GM11168 (cell line): ENCODE measurements at regions not wholly inside any gene's neighbourhood (a gene's known extent, or its start where the extent isn't known, plus 50 kb on each side); places are given as distances from the start of the nearest gene placed in this dataset.

Experiments
- in situ Hi-C: fragments of 300-500 bp; cut with MboI; formaldehyde crosslinking; loops from one replicate; pipeline ENCODE4 v1.12.0; 2022; ENCODE audit warnings: low sequenced_read_pairs; ENCODE audit not compliant: unreplicated experiment

DNA sequence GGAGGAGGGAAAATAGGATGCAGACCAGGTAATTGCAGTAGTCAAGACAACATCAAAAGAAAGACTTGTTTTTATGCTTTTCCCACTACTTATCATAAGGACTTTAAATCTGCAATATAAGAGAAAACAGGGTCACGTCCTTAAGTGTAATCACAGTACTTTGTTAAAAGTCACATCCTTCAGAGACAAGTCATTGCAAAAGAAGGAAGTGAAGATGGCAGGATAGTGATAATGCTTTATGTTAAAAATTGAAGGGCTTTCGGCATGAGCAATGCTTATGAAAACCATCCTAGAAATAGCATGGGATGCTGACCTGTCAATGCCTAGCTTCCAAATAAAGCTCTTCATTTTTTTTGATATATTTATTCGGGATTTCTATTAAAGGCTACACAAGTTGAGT, 110.2 kb upstream of the TENM3 start:
- in situ Hi-C loops: no loop called here

DNA sequence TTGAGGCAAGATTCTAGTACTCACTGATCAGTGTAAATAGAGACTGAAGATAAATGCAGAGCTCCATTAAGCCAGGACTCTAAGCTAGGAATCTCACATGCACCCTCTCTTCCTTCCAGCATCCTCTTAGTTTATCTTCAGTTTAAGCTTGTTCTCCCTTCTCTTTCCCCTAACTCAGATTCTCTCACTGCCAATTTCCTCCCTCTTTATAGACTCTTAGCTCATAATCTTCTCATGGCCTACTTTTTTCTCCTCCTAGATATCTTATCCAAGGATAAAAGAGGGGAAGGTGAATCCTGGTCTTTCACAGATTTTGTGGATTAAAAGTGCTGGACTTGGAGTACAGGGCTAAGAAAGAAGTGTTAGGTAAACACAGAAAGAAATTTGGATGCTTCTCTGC, 108.9 kb upstream of the TENM3 start:
- in situ Hi-C loops: no loop called here

DNA sequence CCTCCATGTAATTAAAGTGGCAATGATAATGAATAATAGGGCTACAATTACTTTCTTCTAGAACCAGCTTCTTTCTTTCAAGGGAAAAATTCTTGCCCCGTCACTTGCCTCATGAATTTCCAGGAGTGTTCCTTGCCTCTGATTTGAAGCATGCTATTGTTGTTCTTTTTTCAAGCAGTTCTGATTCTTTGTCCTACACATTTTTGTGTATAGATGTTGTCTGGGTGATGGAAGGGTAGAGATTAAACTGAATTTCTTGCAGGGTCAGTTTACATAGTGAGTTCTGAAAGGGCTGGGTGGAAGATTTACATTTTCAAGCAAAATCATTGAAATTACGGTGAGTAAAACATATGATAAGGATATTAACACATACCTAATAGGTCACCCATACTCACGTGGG, 107.0 kb upstream of the TENM3 start:
- in situ Hi-C loops: no loop called here

DNA sequence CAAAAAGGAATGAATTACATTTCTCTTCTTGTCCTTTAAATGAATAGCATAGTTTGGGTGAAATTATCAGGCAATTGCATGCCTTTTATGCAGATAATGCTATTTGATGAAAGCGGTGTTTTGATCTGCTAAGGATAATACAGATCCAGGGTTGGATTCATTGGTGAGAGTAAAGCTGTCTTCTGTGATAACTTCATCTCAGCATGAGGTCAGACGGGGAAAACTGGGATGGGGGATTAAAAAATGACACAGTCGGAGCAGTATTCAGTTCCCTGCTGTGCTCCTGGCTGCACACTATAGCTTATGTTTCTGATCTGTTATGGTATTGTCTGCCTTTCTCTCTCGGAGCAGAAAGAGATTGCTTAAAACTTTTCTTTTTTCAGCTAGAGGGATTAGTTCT, 105.9 kb upstream of the TENM3 start:
- in situ Hi-C loops: no loop called here

DNA sequence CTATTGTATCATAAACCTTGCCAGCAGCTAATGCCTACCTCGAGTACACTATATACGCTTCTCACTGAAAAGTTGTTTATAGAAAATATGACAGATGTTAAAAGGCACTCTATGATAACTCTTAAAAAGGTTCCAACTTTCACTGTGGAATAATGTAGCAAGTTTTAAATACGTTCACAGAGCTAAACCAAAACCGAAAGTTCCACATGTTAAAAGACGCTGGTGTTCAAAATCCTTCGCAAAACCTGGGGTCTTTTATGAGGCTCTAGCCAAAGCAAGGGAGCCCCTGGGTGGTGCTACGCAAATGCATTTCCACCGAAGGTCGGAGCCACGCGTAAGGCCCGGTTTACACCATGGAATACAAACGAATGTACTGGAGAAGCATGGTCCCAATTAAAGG, 103.7 kb upstream of the TENM3 start:
- in situ Hi-C loops: no loop called here

DNA sequence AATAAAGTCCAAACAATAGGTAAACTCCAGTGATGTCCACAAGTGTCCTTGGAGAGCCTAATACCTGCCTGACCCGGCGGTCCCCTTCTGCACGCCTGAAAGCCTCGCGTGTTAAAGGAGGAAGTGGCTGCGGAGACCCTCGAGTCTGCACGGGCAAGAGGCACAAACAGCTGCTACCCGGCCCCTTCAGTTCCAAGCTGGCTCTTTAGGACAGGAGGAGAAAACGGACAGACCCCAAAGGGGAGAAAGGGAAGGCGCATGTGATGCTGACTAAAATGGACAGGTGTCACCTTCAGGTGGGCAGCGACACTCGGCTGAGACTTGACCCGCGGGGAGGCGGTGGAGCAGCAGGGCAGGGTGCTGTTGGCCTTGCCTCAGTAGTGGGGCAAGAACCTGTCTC, 102.7 kb upstream of the TENM3 start:
- in situ Hi-C loops: no loop called here

DNA sequence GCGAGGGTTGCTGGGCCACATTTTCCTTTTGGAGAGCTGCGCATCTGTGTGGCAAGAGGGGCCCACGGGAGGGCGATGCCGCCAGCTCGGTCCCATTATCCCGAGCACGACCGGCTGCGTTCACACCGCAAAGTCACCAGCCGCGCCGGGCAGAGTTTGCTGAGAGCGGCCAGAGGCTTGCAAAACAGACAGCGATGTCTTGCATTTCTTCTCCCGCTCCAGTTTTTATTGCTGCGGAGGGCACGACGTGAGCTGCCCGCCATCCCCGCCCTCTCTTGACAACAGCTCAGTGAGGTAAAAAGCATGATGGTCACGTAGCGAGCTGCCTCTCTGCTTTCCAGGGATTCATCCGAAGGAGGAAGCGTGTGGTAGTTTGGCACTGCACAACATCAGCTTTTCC, 102.1 kb upstream of the TENM3 start:
- in situ Hi-C loops: no loop called here

DNA sequence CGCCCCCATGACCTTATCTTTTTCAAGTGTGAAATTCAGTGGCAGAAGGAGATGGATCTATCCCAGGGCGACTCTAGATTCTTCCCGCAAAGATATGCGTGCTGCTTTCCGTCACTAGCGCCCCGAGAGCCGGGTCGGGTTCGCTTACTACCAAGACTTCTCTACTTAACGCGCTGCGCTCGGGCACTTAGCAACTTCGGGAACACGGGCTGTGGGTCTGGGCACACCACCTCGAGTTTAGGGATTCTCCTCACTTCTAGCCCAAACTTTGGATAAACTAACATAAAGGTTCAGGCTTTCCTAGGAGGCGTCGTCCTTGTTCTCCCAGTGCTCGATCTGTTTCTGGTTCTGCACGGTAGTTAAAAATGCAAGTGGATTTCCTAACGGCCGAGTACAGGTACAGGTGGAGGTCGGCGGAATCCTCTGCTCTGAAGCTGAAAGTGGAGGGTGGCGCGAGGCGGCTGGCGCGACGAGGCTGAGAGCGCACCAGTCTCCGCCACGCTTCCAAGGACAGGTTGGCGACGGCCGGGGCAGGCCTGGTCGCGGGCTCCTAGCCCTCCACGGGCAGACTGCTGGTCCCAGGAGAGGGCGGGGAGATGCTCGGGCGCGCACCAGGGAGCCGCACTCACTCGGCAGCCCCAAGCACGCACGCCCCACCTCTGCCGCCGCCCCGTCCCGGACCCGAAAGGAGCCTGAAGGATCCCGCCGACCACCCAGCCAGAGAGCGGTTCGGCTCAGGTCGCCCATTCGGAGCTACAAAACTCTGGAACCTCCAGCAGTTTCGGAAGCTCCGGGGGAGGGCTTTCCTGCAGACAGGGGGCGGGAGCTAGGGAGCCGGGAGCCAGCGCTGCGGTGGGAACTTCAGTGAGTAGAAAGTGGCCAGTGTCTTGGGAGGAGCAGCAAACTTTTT, 100.8 kb upstream of the TENM3 start:
- in situ Hi-C loops: no loop called here

DNA sequence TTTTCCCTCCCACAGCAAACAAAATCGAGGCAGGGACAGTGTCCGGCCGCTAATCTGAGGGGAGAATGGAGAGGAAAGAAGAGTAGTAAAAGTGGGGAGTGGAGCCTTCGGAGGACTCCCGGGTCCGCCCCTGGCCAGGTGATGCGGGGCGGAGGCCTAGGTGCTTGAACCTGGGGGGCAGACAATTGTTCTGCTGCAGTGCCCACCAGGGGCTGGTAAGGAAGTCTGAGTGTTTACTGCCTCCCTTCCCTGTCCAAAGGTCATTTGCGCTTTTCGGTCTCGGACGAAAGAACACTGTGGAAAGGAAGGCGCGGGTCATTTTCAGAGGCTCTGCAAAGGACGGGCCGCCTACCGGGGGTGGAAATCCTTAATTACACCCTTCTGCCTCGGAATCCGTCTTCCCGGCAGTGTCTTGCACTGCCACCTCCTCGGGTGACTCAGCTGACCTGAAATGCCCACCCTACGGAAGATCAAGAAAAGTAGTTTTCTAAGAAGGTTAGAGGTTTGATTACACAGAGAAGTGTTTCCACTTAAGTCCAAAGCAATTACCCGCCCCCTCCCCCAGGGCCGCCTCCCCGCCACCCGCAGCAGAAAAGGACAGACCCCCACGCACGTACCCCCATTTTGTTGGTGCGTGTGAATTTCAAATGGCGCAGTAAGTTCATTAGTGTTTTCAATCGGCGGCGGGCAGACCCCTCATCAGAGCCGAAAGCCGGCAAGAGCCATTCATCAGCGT, 99.9 kb upstream of the TENM3 start:
- in situ Hi-C loops: no loop called here

DNA sequence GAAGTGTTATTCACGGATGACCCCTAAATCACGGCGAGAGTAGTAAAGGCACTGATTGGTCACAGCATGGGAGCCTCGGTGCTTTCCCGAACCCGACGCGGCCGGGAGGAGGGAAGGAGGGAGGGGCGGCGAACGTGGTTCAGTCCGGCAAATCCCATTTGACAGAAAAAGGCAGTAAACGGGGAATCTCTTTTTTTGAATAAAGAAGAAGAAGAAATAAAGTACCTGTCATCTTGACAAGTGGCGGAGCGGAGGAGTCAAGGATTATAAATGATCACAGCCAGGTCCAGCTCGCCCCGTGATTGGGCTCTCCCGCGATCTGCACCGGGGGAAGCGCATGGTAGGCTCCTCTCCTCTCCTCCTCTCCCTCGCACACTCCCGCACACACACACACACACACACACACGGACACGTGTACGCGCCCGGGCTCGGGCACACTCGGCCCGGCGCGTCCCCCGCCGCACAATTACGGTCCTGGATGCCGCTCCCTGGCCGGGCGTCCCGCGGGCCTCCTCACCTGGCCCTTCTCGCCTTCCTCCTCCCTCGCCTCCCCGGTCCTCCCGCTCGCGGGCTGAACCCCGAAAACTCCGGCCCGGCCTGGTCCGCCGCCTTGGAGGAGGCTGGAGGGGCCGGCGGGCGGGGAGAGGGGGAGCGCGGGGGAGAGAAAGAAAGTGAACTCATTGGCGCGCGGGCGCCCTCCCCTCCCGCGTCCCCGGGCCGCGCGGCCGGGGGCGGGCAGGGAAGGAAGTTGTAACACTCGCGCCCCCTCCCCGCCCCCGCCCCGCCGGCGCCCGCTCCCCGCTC, 99.2 kb upstream of the TENM3 start:
- in situ Hi-C loops: no loop called here

DNA sequence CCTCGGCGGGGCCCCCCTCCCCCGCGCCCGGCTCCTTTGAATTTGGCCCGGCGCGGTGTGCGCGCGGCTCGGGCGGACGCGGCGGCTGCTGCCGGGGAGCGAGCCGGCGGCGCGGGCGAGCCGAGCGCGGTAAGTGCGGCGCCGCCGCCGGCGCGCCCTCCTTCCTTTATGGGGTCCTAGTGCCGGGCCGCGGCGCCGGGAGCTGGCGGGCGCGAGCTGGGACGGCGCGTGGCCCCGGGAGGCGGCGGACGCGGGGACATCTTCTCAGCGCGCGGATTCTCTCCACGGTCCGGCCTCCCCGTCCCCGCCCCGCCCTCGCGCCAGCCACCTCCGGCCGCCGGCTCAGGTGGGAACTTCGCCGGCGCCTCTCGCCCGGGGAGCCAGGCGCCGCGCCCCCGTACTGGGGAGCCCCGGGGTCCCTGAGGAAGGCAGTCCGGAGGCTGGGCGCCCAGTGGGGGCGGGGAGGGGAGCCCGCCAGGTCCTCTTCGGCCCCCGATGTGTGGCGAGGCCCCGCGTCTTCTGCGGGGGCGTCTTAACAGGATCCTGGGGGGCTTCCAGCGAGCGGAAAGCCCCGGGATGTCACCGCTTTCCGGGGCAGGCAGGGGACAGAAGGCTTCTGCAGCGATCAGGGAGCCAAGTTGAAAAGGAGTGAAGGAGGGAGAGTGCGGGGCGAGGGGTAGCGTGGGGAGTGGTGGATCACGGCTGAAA, 98.4 kb upstream of the TENM3 start:
- in situ Hi-C loops: no loop called here

DNA sequence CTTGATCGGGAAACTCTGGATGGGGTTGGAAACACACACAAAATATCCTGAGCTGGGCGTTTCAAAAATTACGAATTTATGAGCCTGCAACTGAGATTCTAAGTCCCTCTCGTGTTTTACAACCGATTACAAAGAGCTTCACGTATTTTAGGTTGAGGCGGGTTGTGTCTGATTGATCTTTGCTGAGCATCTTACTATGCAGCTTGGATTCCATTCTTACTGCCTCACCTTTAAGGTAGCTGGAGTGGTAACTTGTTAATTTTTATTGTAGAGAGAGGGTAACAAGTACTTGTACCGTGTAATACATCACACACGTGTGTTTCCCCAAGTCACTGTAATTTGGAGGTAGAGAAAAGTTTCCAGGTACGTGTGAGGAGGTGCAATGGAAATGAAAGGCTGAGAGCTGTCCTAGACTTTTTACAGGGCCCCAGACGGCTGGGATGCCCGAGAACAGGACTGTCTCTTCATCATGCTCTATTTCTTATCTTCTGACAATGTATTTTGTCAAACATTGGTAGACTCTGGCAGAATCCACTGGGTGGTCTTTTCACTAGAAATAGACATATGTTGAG, 97.8 kb upstream of the TENM3 start:
- in situ Hi-C loops: no loop called here

DNA sequence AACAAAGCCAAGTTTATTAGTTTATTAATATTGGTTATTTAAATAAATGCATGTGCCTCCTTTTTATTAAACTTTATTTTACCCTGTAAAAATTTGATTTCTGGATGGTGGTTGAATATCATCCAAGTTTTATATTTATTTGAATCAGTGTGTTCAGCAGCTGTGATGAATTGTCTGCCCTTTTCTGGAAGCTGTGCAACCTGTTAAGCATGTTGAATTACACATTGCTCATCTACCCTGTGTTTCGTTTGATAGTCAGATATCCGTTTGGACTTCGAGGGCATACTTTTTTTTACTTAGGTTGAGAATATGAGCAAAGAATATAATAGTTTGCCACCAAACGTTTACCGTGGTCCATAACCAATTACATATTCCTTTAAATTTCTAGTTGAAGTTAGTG, 95.8 kb upstream of the TENM3 start:
- in situ Hi-C loops: no loop called here

DNA sequence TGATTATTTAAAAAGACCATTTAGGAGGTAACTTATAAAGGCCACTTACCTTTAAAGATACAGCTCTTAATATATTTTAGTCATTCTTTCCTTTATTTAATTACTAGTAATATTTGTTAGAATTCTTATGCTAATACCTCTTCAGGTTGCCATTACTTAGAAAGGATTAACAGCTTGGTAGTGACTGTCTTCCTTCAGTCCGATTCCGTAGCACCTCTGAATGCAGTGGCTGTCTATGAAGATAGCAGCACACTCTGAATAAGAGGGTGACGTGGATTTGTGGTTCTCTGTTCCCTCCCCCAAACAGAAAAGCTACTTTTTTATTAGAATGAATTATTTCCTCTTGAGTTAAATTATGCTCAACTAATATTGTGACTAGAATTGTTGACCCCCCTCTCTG, 92.6 kb upstream of the TENM3 start:
- in situ Hi-C loops: no loop called here

DNA sequence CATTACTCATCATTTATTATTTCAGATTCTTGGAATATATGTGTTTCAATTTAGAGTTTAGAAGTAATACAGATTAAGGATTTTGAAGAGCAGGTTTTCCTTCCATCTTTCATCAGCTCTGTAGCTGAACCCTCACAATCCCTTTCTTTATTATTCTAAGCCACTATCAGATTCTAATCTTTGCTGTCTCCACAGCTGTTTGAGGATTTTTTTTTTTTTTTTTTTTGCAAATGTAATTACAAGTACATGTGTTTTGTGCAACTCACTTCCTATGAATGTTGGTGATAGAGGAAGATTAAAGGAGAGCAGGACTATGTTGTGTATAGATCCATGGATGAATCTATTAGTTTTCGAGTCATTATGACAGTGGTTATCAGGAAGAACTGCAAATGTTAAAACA, 87.4 kb upstream of the TENM3 start:
- in situ Hi-C loops: no loop called here

DNA sequence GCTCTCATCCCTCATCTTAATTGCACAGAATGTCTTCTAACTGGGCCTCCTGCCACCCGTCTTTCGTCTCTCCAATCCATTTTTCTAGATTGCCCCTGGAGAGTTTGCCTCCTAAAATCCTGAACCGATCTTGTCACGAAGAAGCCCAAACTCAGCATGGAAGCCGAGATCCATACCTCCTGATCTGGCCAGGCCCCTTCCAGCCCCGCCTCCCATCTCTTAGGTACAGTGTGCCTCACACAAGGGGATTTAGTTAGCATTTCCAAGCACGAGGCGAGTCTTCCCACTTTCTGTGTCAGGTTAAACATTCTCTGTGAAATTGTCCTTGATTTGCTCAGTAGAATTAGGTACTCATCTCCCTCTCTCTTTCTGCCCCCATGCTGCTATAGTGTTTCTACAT, 80.0 kb upstream of the TENM3 start:
- in situ Hi-C loops: no loop called here

DNA sequence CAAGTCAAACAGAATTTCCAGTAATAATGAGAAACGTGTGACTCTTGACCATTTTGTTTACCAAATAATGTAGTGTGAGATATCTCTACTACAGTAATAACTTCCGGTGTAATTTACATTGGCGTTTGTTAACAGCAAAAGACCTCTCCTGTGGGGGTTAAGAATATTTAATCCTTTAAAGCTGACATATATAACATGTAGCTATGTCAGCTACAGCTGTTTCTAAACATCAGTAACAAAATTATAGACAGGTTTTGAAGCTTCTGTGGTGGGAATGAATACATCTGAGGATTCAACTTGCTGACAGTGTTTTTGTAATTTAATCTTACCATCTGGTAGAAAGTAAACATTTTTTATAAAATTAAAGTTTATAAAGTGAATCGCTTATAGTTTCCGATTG, 73.6 kb upstream of the TENM3 start:
- in situ Hi-C loops: no loop called here

DNA sequence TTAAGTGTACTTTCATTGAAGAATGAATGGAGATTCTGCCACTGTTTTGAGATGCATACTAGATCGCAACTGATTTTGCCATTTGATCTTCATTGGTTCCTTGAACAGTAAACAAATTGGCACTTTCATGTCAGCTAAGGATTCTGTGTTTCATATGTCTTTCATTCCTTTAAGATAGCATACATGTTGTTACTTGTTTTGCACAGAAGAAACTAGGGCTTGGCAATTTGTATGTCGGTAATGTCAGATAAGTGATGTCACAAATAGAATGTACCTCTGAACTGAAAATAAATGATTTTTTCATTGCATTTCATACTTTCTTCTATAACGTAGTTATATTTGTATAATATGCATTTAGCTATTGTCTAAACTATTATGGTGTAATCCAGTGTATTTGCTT, 73.2 kb upstream of the TENM3 start:
- in situ Hi-C loops: no loop called here

DNA sequence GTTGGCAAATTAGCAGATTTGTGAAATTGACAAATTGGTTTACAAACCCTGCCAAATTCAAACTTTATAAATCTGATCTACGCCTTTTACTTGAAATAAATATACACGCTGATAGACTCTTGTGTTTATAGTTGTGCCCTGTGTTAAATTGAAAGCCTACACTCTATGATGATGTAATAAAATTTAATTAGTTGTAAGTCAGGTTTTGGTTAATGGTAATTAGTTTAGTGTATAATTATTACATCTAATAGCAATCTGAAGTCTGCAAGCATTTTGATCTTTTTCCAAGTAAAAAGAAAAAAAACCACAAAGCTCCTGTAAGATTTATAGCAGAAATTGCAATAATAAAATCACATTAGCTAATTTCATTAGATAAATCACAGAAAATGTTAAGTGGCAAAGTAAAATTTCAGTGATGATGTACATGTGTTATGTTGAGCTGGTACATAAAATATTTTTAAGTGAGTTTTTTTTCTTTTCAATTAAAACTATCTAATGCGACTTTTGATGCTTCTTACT, 72.7 kb upstream of the TENM3 start:
- in situ Hi-C loops: no loop called here

DNA sequence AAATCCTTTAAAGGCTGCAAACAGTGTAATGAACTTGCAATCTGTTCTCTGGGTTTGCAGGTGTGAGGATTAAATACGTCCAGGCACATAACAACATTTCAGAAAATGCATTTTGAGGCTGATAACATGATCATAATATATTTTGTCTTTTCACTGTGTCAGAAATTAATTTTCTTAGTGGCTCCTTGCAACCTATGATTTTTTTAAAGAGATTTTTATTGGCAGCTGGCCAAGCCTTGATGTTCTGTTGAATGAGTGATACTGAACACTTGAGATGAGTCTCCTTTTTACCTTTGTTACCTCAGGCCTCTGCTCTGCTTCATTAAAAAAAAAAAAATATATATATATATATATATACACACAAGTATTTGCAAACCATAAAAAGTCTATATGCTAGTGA, 68.2 kb upstream of the TENM3 start:
- in situ Hi-C loops: no loop called here
